Spleen (tissue), 11 donors: ENCODE measurements at regions not wholly inside any gene's neighbourhood (a gene's known extent, or its start where the extent isn't known, plus 50 kb on each side); places are given as distances from the start of the nearest gene placed in this dataset.

Source experiments
- DNase-seq: peaks from one replicate; pipeline ENCODE4 v3.0.0-alpha.2; 2020
- H3K27ac ChIP-seq, 8 donors: fragments of 200-600 bp; sonication (generic) in 7 of 8; 1 replicate in 4 of 8; 2 replicates in 4 of 8; pipeline versions ENCODE4 v1.5.0 to v1.8.0; 2016 to 2021; ENCODE audit warnings: inconsistent platforms in 4 of 8, mild to moderate bottlenecking in 4 of 8, moderate library complexity in 1 of 8
- H3K27me3 ChIP-seq, 7 donors: fragments of 200-600 bp; sonication (generic) in 6 of 7; replicated peaks in 1 of 7; 1 replicate in 4 of 7; 2 replicates in 3 of 7; pipeline versions ENCODE4 v1.5.0 to v1.8.0; 2016 to 2021; ENCODE audit warnings: inconsistent platforms in 3 of 7, mild to moderate bottlenecking in 1 of 7
- H3K36me3 ChIP-seq, 6 donors: fragments of 200-600 bp; sonication (generic) in 5 of 6; 1 replicate in 4 of 6; 2 replicates in 2 of 6; pipeline versions ENCODE4 v1.5.0 to v1.8.0; 2016 to 2021; ENCODE audit warnings: inconsistent platforms in 2 of 6
- H3K4me1 ChIP-seq, 6 donors: fragments of 200-600 bp; sonication (generic) in 5 of 6; 1 replicate in 3 of 6; 2 replicates in 3 of 6; pipeline versions ENCODE4 v1.5.0 to v1.8.0; 2016 to 2021; ENCODE audit warnings: inconsistent platforms in 3 of 6
- H3K4me3 ChIP-seq, 8 donors: fragments of 200-600 bp; sonication (generic) in 7 of 8; 1 replicate in 4 of 8; 2 replicates in 4 of 8; pipeline versions ENCODE4 v1.5.0 to v1.8.0; 2016 to 2021; ENCODE audit warnings: inconsistent platforms in 4 of 8, mild to moderate bottlenecking in 4 of 8, moderate library complexity in 2 of 8
- H3K9me3 ChIP-seq, 8 donors: fragments of 200-600 bp; sonication (generic) in 7 of 8; 1 replicate in 4 of 8; 2 replicates in 4 of 8; pipeline versions ENCODE4 v1.5.0 to v1.8.0; 2016 to 2021; ENCODE audit warnings: inconsistent platforms in 4 of 8
- POLR2A ChIP-seq, 3 donors: fragments of 450-650 bp; IDR thresholded peaks; one replicate each; pipeline ENCODE4 v1.5.1; 2017; ENCODE audit warnings: antibody characterized with exemption in 3 of 3, mild to moderate bottlenecking in 1 of 3
- POLR2AphosphoS5 ChIP-seq, 3 donors: sonication (generic); formaldehyde crosslinking; IDR thresholded peaks; one replicate each; pipeline ENCODE4 v1.5.1; 2017; ENCODE audit warnings: antibody characterized with exemption in 3 of 3
- WGBS, 5 donors: extraction: QIAGEN DNeasy Blood & Tissue Kit in 3 of 5; methylation state at CpG; one replicate each; pipeline versions ENCODE4 v1.1.5 to v1.1.7; 2013 to 2018; 5-methylcytosine and 5-hydroxymethylcytosine counted together
- intact Hi-C: fragments of 100-400 bp; cut with DNase I; formaldehyde crosslinking; loops from one replicate; pipeline ENCODE4 v1.15.0; 2023; ENCODE audit warnings: low total_unique reads
- small RNA-seq, 4 donors: library from RNA; depleted of rRNA; stranded (forward); fragments of <200 nt; gene quantifications; one replicate each; pipeline ENCODE3, GENCODE V24; 2016
- TF ChIP-seq, protein P1 (sequence below), 11 experiments: fragments of 200-600 bp in 7 of 11; fragments of 450-650 bp in 4 of 11; sonication (generic) in 4 of 11; IDR thresholded peaks in 8 of 11; conservative IDR thresholded peaks in 3 of 11; 1 replicate in 7 of 11; 2 replicates in 4 of 11; pipeline versions ENCODE4 v1.4.0 to v1.8.0; 2016 to 2021; ENCODE audit warnings: antibody characterized with exemption in 11 of 11, inconsistent platforms in 4 of 11, mild to moderate bottlenecking in 1 of 11
- donor health status: healthy with polysubstance abuse.
- donor health status: DM: no; HTN: no; CAD: no; lungs with moderate emphysema.
- donor health status: DM: no; HTN: no; CAD: no.
- donor health status: Bipolar disorder and iron deficiency.
- donor health status: healthy.
- donor health status: DM: no; HTN: no; CAD: no.
- donor health status: DM: yes; HTN: yes; CAD: no.

DNA sequence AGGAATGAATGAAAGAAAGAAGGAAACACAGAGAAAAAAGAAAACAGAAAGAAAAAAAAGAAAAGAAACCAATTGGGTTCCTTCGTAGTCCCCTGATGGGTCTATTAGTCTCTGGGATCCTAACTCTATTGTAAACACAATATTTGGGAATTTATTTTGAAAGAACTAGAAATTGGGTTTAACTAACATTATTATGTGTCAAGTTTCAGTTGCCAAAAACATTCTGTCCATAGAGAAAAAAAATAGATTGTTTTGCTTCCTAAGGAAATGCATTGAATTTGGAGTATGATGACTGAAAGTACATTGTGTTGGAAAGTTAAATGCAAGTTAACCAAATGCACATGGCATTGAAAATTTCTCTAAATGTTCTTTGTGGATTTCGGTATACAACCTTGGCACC, 52.8 kb upstream of the PPP1R12A start:
- DNase-seq: no peak
- intact Hi-C loops: no loop called here
- whole genome bisulfite sequencing, 5 donors: 82 to 95% (median 89%) methylated on average over 2 of the region's 2 CpGs
- H3K4me1 ChIP-seq: no peaks in the 10 kb centered on the region
- H3K4me3 ChIP-seq: no peak overlapping the region
- TF ChIP-seq, protein P1, sequence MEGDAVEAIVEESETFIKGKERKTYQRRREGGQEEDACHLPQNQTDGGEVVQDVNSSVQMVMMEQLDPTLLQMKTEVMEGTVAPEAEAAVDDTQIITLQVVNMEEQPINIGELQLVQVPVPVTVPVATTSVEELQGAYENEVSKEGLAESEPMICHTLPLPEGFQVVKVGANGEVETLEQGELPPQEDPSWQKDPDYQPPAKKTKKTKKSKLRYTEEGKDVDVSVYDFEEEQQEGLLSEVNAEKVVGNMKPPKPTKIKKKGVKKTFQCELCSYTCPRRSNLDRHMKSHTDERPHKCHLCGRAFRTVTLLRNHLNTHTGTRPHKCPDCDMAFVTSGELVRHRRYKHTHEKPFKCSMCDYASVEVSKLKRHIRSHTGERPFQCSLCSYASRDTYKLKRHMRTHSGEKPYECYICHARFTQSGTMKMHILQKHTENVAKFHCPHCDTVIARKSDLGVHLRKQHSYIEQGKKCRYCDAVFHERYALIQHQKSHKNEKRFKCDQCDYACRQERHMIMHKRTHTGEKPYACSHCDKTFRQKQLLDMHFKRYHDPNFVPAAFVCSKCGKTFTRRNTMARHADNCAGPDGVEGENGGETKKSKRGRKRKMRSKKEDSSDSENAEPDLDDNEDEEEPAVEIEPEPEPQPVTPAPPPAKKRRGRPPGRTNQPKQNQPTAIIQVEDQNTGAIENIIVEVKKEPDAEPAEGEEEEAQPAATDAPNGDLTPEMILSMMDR (IDR thresholded peaks at IDR 0.05 in 8 of 11, conservative IDR thresholded peaks at IDR 0.05 in 3 of 11): no peak
- TF ChIP-seq POLR2AphosphoS5 (IDR thresholded peaks at IDR 0.05): no peak
- no peak for TF ChIP-seq POLR2A (IDR thresholded peaks at IDR 0.05)
- H3K27ac ChIP-seq: no peak overlapping the region
- H3K9me3 ChIP-seq: no peaks in the 10 kb centered on the region
- no peaks in the 10 kb centered on the region for H3K27me3 ChIP-seq
- H3K36me3 ChIP-seq: no peaks in the 10 kb centered on the region

Small RNA genes lying in the stretch of these regions (small RNA-seq; reads per million reads assigned to genes)
- 0 reads per million in 4 donors for gene SNRPGP20
